ENCODE measurements at regions not wholly inside any gene's neighbourhood (a gene's known extent, or its start where the extent isn't known, plus 50 kb on each side); places are given as distances from the start of the nearest gene placed in this dataset.

- no peak for TF ChIP-seq ZNF26 (tag by site-specific recombination; IDR thresholded peaks at IDR 0.05)
- TF ChIP-seq REST (tag by site-specific recombination; IDR thresholded peaks at IDR 0.05): no peak
- no peak for TF ChIP-seq ZNF391 (tag by site-specific recombination; IDR thresholded peaks at IDR 0.05; ENCODE audit: borderline replicate concordance, low read depth)
- TF ChIP-seq OSR2 (tag by site-specific recombination; IDR thresholded peaks at IDR 0.05): no peak
- TF ChIP-seq ZNF155 (tag by site-specific recombination; IDR thresholded peaks at IDR 0.05): no peak
- TF ChIP-seq GLI2 (tag by site-specific recombination; IDR thresholded peaks at IDR 0.05; ENCODE audit: borderline replicate concordance, low read depth): no peak
These were observed 141.2 kb upstream of the VLDLR start (continued) for GRCh38 chr9:2480255-2480837.

- Histone ChIP-seq H3K9me3 (ENCODE audit: control insufficient read depth, insufficient read depth, low read depth, low read length) (no peaks in the 10 kb centered on the region), H3K4me1 (ENCODE audit: control insufficient read depth, insufficient read depth, low read length) (peaks cover 8% of the 10 kb centered on the region), H3K27ac (ENCODE audit: extremely low read depth, low read depth, low read length) (no peak overlapping the region), H3K36me3 (ENCODE audit: control insufficient read depth in 2 of 2, insufficient read depth in 1 of 2, low read length in 2 of 2) (no peaks in the 10 kb centered on the region), H3K4me3 (ENCODE audit: low read depth, low read length) (no peak overlapping the region)
- TF ChIP-seq REST (tag by site-specific recombination; IDR thresholded peaks at IDR 0.05) (peak; percentile 54; the same call in 1 of the 2 replicates), ZNF701 (tag by site-specific recombination; IDR thresholded peaks at IDR 0.05) (no peak), ZSCAN30 (tag by site-specific recombination; IDR thresholded peaks at IDR 0.05) (no peak)
- POLR2A ChIA-PET: no interaction called here
- CTCF ChIA-PET: no interaction called here
These were observed 140.4 kb upstream of the VLDLR start for GRCh38 chr9:2481216-2481615.

GRCh38 chr9:2486988-2487387 is 134.6 kb upstream of the VLDLR start:
- Histone ChIP-seq H3K27ac (ENCODE audit: extremely low read depth, low read depth, low read length) (no peak overlapping the region), H3K4me3 (ENCODE audit: low read depth, low read length) (no peak overlapping the region), H3K36me3 (ENCODE audit: control insufficient read depth in 2 of 2, insufficient read depth in 1 of 2, low read length in 2 of 2) (no peaks in the 10 kb centered on the region), H3K4me1 (ENCODE audit: control insufficient read depth, insufficient read depth, low read length) (peaks cover 5% of the 10 kb centered on the region; the same call in 1 of the 2 replicates), H3K9me3 (ENCODE audit: control insufficient read depth, insufficient read depth, low read depth, low read length) (no peaks in the 10 kb centered on the region)
- TF ChIP-seq ZBTB1 (tag by site-specific recombination; IDR thresholded peaks at IDR 0.05): no peak
- no peak for TF ChIP-seq ZNF529 (tag by site-specific recombination; IDR thresholded peaks at IDR 0.05; ENCODE audit: insufficient replicate concordance)
- TF ChIP-seq ZBTB48 (tag by site-specific recombination; IDR thresholded peaks at IDR 0.05): no peak
- no peak for TF ChIP-seq ZBTB44 (tag by site-specific recombination; IDR thresholded peaks at IDR 0.05)
- no peak for TF ChIP-seq ZNF488 (tag by site-specific recombination; IDR thresholded peaks at IDR 0.05)
- no peak for TF ChIP-seq ZNF112 (tag by site-specific recombination; IDR thresholded peaks at IDR 0.05)
- POLR2A ChIA-PET: no interaction called here
- CTCF ChIA-PET: no interaction called here
